ENCODE measurements at regions not wholly inside any gene's neighbourhood (a gene's known extent, or its start where the extent isn't known, plus 50 kb on each side); places are given as distances from the start of the nearest gene placed in this dataset.

GRCh38 chr14:97943619-97944018 lies 1146.4 kb downstream of the VRK1 start:
- Histone ChIP-seq H3K4me3 (ENCODE audit: low read length) (no peak overlapping the region), H3K9ac (ENCODE audit: low read length) (no peak overlapping the region), H3K9me3 (ENCODE audit: control insufficient read depth, low read length) (no peaks in the 10 kb centered on the region), H3K27me3 (ENCODE audit: control insufficient read depth, insufficient read depth, low read length) (no peaks in the 10 kb centered on the region), H3K36me3 (ENCODE audit: control insufficient read depth, insufficient read depth, low read length) (no peaks in the 10 kb centered on the region), H3K4me1 (ENCODE audit: control insufficient read depth, insufficient read depth, low read length) (no peaks in the 10 kb centered on the region)

- Histone ChIP-seq H3K9me3 (ENCODE audit: control insufficient read depth, low read length) (no peaks in the 10 kb centered on the region), H3K4me1 (ENCODE audit: control insufficient read depth, insufficient read depth, low read length) (no peaks in the 10 kb centered on the region), H3K4me3 (ENCODE audit: low read length) (no peak overlapping the region), H3K9ac (ENCODE audit: low read length) (no peak overlapping the region), H3K36me3 (ENCODE audit: control insufficient read depth, insufficient read depth, low read length) (no peaks in the 10 kb centered on the region), H3K27me3 (ENCODE audit: control insufficient read depth, insufficient read depth, low read length) (no peaks in the 10 kb centered on the region)
Observed at GRCh38 chr14:97944380-97944779, 1147.2 kb downstream of the VRK1 start.

GRCh38 chr14:97945631-97946030 lies 1148.4 kb downstream of the VRK1 start:
- Histone ChIP-seq H3K27me3 (ENCODE audit: control insufficient read depth, insufficient read depth, low read length) (no peaks in the 10 kb centered on the region), H3K36me3 (ENCODE audit: control insufficient read depth, insufficient read depth, low read length) (no peaks in the 10 kb centered on the region), H3K4me1 (ENCODE audit: control insufficient read depth, insufficient read depth, low read length) (no peaks in the 10 kb centered on the region), H3K4me3 (ENCODE audit: low read length) (no peak overlapping the region), H3K9me3 (ENCODE audit: control insufficient read depth, low read length) (no peaks in the 10 kb centered on the region), H3K9ac (ENCODE audit: low read length) (no peak overlapping the region)

- Histone ChIP-seq H3K9ac (ENCODE audit: low read length) (no peak overlapping the region), H3K4me3 (ENCODE audit: low read length) (no peak overlapping the region), H3K27me3 (ENCODE audit: control insufficient read depth, insufficient read depth, low read length) (no peaks in the 10 kb centered on the region), H3K36me3 (ENCODE audit: control insufficient read depth, insufficient read depth, low read length) (no peaks in the 10 kb centered on the region), H3K4me1 (ENCODE audit: control insufficient read depth, insufficient read depth, low read length) (no peaks in the 10 kb centered on the region), H3K9me3 (ENCODE audit: control insufficient read depth, low read length) (no peaks in the 10 kb centered on the region)
Observed at GRCh38 chr14:97946240-97946639, 1149.1 kb downstream of the VRK1 start.

GRCh38 chr14:97946641-97947040 lies 1149.5 kb downstream of the VRK1 start:
- H3K36me3 ChIP-seq (ENCODE audit: control insufficient read depth, insufficient read depth, low read length) = no peaks in the 10 kb centered on the region
- H3K9ac ChIP-seq (ENCODE audit: low read length) = no peak overlapping the region
- no peak overlapping the region for H3K4me3 ChIP-seq (ENCODE audit: low read length)
- no peaks in the 10 kb centered on the region for H3K4me1 ChIP-seq (ENCODE audit: control insufficient read depth, insufficient read depth, low read length)
- H3K27me3 ChIP-seq (ENCODE audit: control insufficient read depth, insufficient read depth, low read length) = no peaks in the 10 kb centered on the region
- H3K9me3 ChIP-seq (ENCODE audit: control insufficient read depth, low read length) = no peaks in the 10 kb centered on the region

- H3K4me3 ChIP-seq (ENCODE audit: low read length) = no peak overlapping the region
- H3K9ac ChIP-seq (ENCODE audit: low read length) = no peak overlapping the region
- H3K36me3 ChIP-seq (ENCODE audit: control insufficient read depth, insufficient read depth, low read length) = no peaks in the 10 kb centered on the region
- no peaks in the 10 kb centered on the region for H3K4me1 ChIP-seq (ENCODE audit: control insufficient read depth, insufficient read depth, low read length)
- H3K27me3 ChIP-seq (ENCODE audit: control insufficient read depth, insufficient read depth, low read length) = no peaks in the 10 kb centered on the region
- no peaks in the 10 kb centered on the region for H3K9me3 ChIP-seq (ENCODE audit: control insufficient read depth, low read length)
Observed at GRCh38 chr14:97948841-97949240, 1151.7 kb downstream of the VRK1 start.

GRCh38 chr14:97956581-97957340 lies 1159.6 kb downstream of the VRK1 start:
- no peak overlapping the region for H3K9ac ChIP-seq (ENCODE audit: low read length)
- no peaks in the 10 kb centered on the region for H3K4me1 ChIP-seq (ENCODE audit: control insufficient read depth, insufficient read depth, low read length)
- H3K27me3 ChIP-seq (ENCODE audit: control insufficient read depth, insufficient read depth, low read length) = no peaks in the 10 kb centered on the region
- no peaks in the 10 kb centered on the region for H3K36me3 ChIP-seq (ENCODE audit: control insufficient read depth, insufficient read depth, low read length)
- H3K4me3 ChIP-seq (ENCODE audit: low read length) = no peak overlapping the region
- no peaks in the 10 kb centered on the region for H3K9me3 ChIP-seq (ENCODE audit: control insufficient read depth, low read length)

GRCh38 chr14:97959251-97959650 lies 1162.1 kb downstream of the VRK1 start:
- no peaks in the 10 kb centered on the region for H3K4me1 ChIP-seq (ENCODE audit: control insufficient read depth, insufficient read depth, low read length)
- no peaks in the 10 kb centered on the region for H3K9me3 ChIP-seq (ENCODE audit: control insufficient read depth, low read length)
- no peak overlapping the region for H3K9ac ChIP-seq (ENCODE audit: low read length)

GRCh38 chr14:97960436-97960835 lies 1163.3 kb downstream of the VRK1 start:
- H3K9me3 ChIP-seq (ENCODE audit: control insufficient read depth, low read length) = no peaks in the 10 kb centered on the region
- H3K27me3 ChIP-seq (ENCODE audit: control insufficient read depth, insufficient read depth, low read length) = no peaks in the 10 kb centered on the region
- H3K4me3 ChIP-seq (ENCODE audit: low read length) = no peak overlapping the region
- no peaks in the 10 kb centered on the region for H3K4me1 ChIP-seq (ENCODE audit: control insufficient read depth, insufficient read depth, low read length)
- no peak overlapping the region for H3K9ac ChIP-seq (ENCODE audit: low read length)
- no peaks in the 10 kb centered on the region for H3K36me3 ChIP-seq (ENCODE audit: control insufficient read depth, insufficient read depth, low read length)

More at GRCh38 chr14:97959251-97959650, 1162.1 kb downstream of the VRK1 start:
- Histone ChIP-seq H3K27me3 (ENCODE audit: control insufficient read depth, insufficient read depth, low read length) (no peaks in the 10 kb centered on the region), H3K4me3 (ENCODE audit: low read length) (no peak overlapping the region), H3K36me3 (ENCODE audit: control insufficient read depth, insufficient read depth, low read length) (no peaks in the 10 kb centered on the region)

- no peaks in the 10 kb centered on the region for H3K4me1 ChIP-seq (ENCODE audit: control insufficient read depth, insufficient read depth, low read length)
- H3K27me3 ChIP-seq (ENCODE audit: control insufficient read depth, insufficient read depth, low read length) = no peaks in the 10 kb centered on the region
- H3K9ac ChIP-seq (ENCODE audit: low read length) = no peak overlapping the region
Observed at GRCh38 chr14:97970222-97970621, 1173.0 kb downstream of the VRK1 start.

GRCh38 chr14:97975216-97975615 lies 1178.0 kb downstream of the VRK1 start:
- no peak overlapping the region for H3K9ac ChIP-seq (ENCODE audit: low read length)
- peaks cover 26% of the 10 kb centered on the region for H3K4me1 ChIP-seq (ENCODE audit: control insufficient read depth, insufficient read depth, low read length)
- H3K9me3 ChIP-seq (ENCODE audit: control insufficient read depth, low read length) = no peaks in the 10 kb centered on the region
- no peaks in the 10 kb centered on the region for H3K36me3 ChIP-seq (ENCODE audit: control insufficient read depth, insufficient read depth, low read length)
- no peak overlapping the region for H3K4me3 ChIP-seq (ENCODE audit: low read length)
- no peaks in the 10 kb centered on the region for H3K27me3 ChIP-seq (ENCODE audit: control insufficient read depth, insufficient read depth, low read length)

More at GRCh38 chr14:97970222-97970621, 1173.0 kb downstream of the VRK1 start:
- no peaks in the 10 kb centered on the region for H3K9me3 ChIP-seq (ENCODE audit: control insufficient read depth, low read length)
- H3K36me3 ChIP-seq (ENCODE audit: control insufficient read depth, insufficient read depth, low read length) = no peaks in the 10 kb centered on the region
- no peak overlapping the region for H3K4me3 ChIP-seq (ENCODE audit: low read length)

- Histone ChIP-seq H3K4me1 (ENCODE audit: control insufficient read depth, insufficient read depth, low read length) (peaks cover 26% of the 10 kb centered on the region), H3K27me3 (ENCODE audit: control insufficient read depth, insufficient read depth, low read length) (no peaks in the 10 kb centered on the region), H3K4me3 (ENCODE audit: low read length) (no peak overlapping the region), H3K36me3 (ENCODE audit: control insufficient read depth, insufficient read depth, low read length) (no peaks in the 10 kb centered on the region), H3K9me3 (ENCODE audit: control insufficient read depth, low read length) (no peaks in the 10 kb centered on the region), H3K9ac (ENCODE audit: low read length) (no peak overlapping the region)
Observed at GRCh38 chr14:97975962-97976361, 1178.8 kb downstream of the VRK1 start.

- H3K9me3 ChIP-seq (ENCODE audit: control insufficient read depth, low read length) = no peaks in the 10 kb centered on the region
- no peak overlapping the region for H3K4me3 ChIP-seq (ENCODE audit: low read length)
- peaks cover 26% of the 10 kb centered on the region for H3K4me1 ChIP-seq (ENCODE audit: control insufficient read depth, insufficient read depth, low read length)
- no peaks in the 10 kb centered on the region for H3K27me3 ChIP-seq (ENCODE audit: control insufficient read depth, insufficient read depth, low read length)
- H3K36me3 ChIP-seq (ENCODE audit: control insufficient read depth, insufficient read depth, low read length) = no peaks in the 10 kb centered on the region
- H3K9ac ChIP-seq (ENCODE audit: low read length) = no peak overlapping the region
Observed at GRCh38 chr14:97976861-97977260, 1179.7 kb downstream of the VRK1 start.

Measured in mucosa of stomach (tissue), 1 donor.